Keratinocyte (primary cell): ENCODE measurements at regions not wholly inside any gene's neighbourhood (a gene's known extent, or its start where the extent isn't known, plus 50 kb on each side); places are given as distances from the start of the nearest gene placed in this dataset.

Experiments
- DNase-seq: peaks from one replicate; pipeline ENCODE4 v3.0.0-alpha.2; 2011; ENCODE audit warnings: low read depth, missing footprints, low spot score
- FAIRE-seq: peaks from 2 replicates; lab custom pipeline; 2011; peaks lifted over from hg19 to GRCh38; lab: Jason Lieb, UNC
- H2AFZ ChIP-seq: 2 replicates; pipeline ENCODE4 v1.6.0; 2012; ENCODE audit warnings: low read length, control low read depth, inconsistent platforms; ENCODE audit not compliant: control insufficient read depth
- H3K27ac ChIP-seq: 2 replicates; pipeline ENCODE4 v1.5.1; 2011; ENCODE audit warnings: low read length; ENCODE audit not compliant: control insufficient read depth, insufficient read depth
- H3K27me3 ChIP-seq: 3 replicates; pipeline ENCODE4 v1.6.0; 2011; ENCODE audit warnings: low read length; ENCODE audit not compliant: control insufficient read depth, insufficient read depth; ENCODE audit errors: extremely low read depth
- H3K36me3 ChIP-seq, 2 experiments: 2 replicates in 1 of 2; 3 replicates in 1 of 2; pipeline ENCODE4 v1.5.1; 2011; ENCODE audit warnings: low read length in 2 of 2, mild to moderate bottlenecking in 1 of 2; ENCODE audit not compliant: control insufficient read depth in 2 of 2, insufficient read depth in 2 of 2; ENCODE audit errors: extremely low read depth in 1 of 2
- H3K4me1 ChIP-seq: 3 replicates; pipeline ENCODE4 v1.5.1; 2011; ENCODE audit warnings: low read length; ENCODE audit not compliant: control insufficient read depth, insufficient read depth; ENCODE audit errors: extremely low read depth
- H3K4me2 ChIP-seq: 3 replicates; pipeline ENCODE4 v1.6.0; 2011; ENCODE audit warnings: low read depth, low read length; ENCODE audit not compliant: control insufficient read depth, insufficient read depth; ENCODE audit errors: extremely low read depth
- H3K4me3 ChIP-seq, 3 experiments: fragments of 200-600 bp in 1 of 3; sonication (generic) in 1 of 3; 2 replicates in 2 of 3; 3 replicates in 1 of 3; pipeline ENCODE4 v1.5.1; 2011 to 2016; ENCODE audit warnings: low read length in 3 of 3, mild to moderate bottlenecking in 3 of 3, control low read depth in 2 of 3, inconsistent platforms in 1 of 3, low read depth in 1 of 3, mixed read lengths in 1 of 3, mixed run types in 1 of 3, moderate library complexity in 1 of 3; ENCODE audit not compliant: control insufficient read depth in 2 of 3, insufficient read depth in 2 of 3; ENCODE audit errors: extremely low read depth in 1 of 3
- H3K79me2 ChIP-seq: 2 replicates; pipeline ENCODE4 v1.6.0; 2012; ENCODE audit warnings: low read length; ENCODE audit not compliant: control insufficient read depth, insufficient read depth
- H3K9ac ChIP-seq: 3 replicates; pipeline ENCODE4 v1.6.0; 2011; ENCODE audit warnings: low read length; ENCODE audit not compliant: control insufficient read depth, insufficient read depth; ENCODE audit errors: extremely low read depth
- H3K9me1 ChIP-seq: 3 replicates; pipeline ENCODE4 v1.6.0; 2011; ENCODE audit warnings: low read length; ENCODE audit not compliant: control insufficient read depth, insufficient read depth; ENCODE audit errors: extremely low read depth
- H3K9me3 ChIP-seq: 2 replicates; pipeline ENCODE4 v1.5.1; 2012; ENCODE audit warnings: low read depth, low read length; ENCODE audit not compliant: control insufficient read depth
- H4K20me1 ChIP-seq: 3 replicates; pipeline ENCODE4 v1.6.0; 2011; ENCODE audit warnings: low read length; ENCODE audit not compliant: control insufficient read depth, insufficient read depth; ENCODE audit errors: extremely low read depth
- EZH2 ChIP-seq: IDR thresholded peaks from one replicate; pipeline ENCODE4 v1.6.1; 2012; ENCODE audit warnings: inconsistent platforms, mild to moderate bottlenecking, low read length, moderate library complexity
- dilution Hi-C: fragments of 300-500 bp; cut with MboI; formaldehyde crosslinking; loops from one replicate; pipeline ENCODE4 v1.7.0; 2020; ENCODE audit warnings: low sequenced_read_pairs; ENCODE audit not compliant: extremely low pct_ligation_motif_present
- TF ChIP-seq, protein P1 (sequence below), 3 experiments: IDR thresholded peaks in 1 of 3; conservative IDR thresholded peaks in 1 of 3; optimal IDR thresholded peaks in 1 of 3; 2 replicates in 2 of 3; 3 replicates in 1 of 3; pipeline versions ENCODE3 to v1.5.1; 2011; ENCODE audit warnings: low read length in 3 of 3, mild to moderate bottlenecking in 3 of 3, moderate library complexity in 2 of 3, control low read depth in 1 of 3, inconsistent platforms in 1 of 3; ENCODE audit not compliant: insufficient read depth in 2 of 3; ENCODE audit errors: extremely low read depth in 1 of 3

DNA sequence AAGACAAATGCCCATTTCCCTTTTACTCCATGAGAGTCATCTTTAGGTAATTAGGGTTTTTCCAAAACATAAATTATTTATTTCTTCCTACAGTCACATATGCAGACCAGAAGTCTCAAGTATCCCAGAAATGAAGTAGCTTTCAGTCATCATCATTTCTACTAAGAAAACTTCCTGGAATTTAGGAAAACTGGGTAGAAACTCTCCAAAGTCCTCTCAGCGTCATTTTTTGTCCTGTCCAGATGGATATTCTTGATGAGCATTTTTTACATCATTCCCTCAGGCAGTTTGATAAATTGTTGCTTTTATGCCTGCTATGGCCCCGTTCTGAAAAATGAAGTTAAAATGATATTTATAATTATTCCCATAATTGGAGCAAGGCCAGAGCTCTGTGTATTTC, 93.9 kb upstream of the DCN start:
- H3K9me1 ChIP-seq, result no peaks in the 10 kb centered on the region
- H3K9me3 ChIP-seq, result no peaks in the 10 kb centered on the region
- no peaks in the 10 kb centered on the region for H3K4me1 ChIP-seq
- H3K4me2 ChIP-seq, result no peak overlapping the region
- no peak overlapping the region for H2AFZ ChIP-seq
- H4K20me1 ChIP-seq, result no peaks in the 10 kb centered on the region
- H3K79me2 ChIP-seq, result no peaks in the 10 kb centered on the region
- dilution Hi-C loops, result no loop called here
- no peaks in the 10 kb centered on the region for H3K27me3 ChIP-seq
- FAIRE-seq, result no peak
- DNase-seq, result no peak
- TF ChIP-seq, protein P1, sequence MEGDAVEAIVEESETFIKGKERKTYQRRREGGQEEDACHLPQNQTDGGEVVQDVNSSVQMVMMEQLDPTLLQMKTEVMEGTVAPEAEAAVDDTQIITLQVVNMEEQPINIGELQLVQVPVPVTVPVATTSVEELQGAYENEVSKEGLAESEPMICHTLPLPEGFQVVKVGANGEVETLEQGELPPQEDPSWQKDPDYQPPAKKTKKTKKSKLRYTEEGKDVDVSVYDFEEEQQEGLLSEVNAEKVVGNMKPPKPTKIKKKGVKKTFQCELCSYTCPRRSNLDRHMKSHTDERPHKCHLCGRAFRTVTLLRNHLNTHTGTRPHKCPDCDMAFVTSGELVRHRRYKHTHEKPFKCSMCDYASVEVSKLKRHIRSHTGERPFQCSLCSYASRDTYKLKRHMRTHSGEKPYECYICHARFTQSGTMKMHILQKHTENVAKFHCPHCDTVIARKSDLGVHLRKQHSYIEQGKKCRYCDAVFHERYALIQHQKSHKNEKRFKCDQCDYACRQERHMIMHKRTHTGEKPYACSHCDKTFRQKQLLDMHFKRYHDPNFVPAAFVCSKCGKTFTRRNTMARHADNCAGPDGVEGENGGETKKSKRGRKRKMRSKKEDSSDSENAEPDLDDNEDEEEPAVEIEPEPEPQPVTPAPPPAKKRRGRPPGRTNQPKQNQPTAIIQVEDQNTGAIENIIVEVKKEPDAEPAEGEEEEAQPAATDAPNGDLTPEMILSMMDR (optimal IDR thresholded peaks at IDR 0.05 in 1 of 3, IDR thresholded peaks at IDR 0.05 in 1 of 3, conservative IDR thresholded peaks at IDR 0.05 in 1 of 3; ENCODE audit: extremely low read depth in 1 of 3, insufficient read depth in 2 of 3, low read length in 3 of 3), result no peak
- no peak for TF ChIP-seq EZH2
- H3K9ac ChIP-seq, result no peak overlapping the region
- no peak overlapping the region for H3K27ac ChIP-seq
- no peaks in the 10 kb centered on the region for H3K36me3 ChIP-seq
- no peak overlapping the region for H3K4me3 ChIP-seq

DNA sequence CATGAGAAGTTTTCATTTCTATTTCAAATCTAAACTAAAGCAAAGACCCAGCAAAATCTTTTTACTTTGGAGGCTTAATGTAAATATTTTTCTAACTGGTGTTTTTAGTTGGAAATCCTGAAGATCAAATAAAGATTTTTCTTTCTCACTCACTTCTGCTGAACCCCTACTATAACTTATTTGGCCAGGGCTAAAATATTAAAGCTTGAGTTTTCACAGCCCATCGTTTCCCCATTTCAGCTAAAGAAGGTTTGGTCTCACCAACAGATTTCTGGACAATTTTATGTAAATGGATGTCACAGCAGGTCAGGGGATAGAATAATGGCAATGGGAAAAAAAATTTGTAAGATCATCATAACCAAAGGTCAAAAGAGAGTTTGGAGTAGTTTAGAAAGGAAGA, 92.7 kb upstream of the DCN start:
- Histone ChIP-seq H3K4me3 (no peak overlapping the region), H3K9me1 (no peaks in the 10 kb centered on the region), H3K27me3 (no peaks in the 10 kb centered on the region), H4K20me1 (no peaks in the 10 kb centered on the region), H3K36me3 (no peaks in the 10 kb centered on the region), H3K4me1 (no peaks in the 10 kb centered on the region), H3K27ac (no peak overlapping the region), H3K9ac (no peak overlapping the region), H3K4me2 (no peak overlapping the region), H3K79me2 (no peaks in the 10 kb centered on the region), H2AFZ (no peak overlapping the region), H3K9me3 (no peaks in the 10 kb centered on the region)
- DNase-seq (no peak), FAIRE-seq (no peak)
- dilution Hi-C loops, result no loop called here
- TF ChIP-seq, protein P1 (optimal IDR thresholded peaks at IDR 0.05 in 1 of 3, IDR thresholded peaks at IDR 0.05 in 1 of 3, conservative IDR thresholded peaks at IDR 0.05 in 1 of 3; ENCODE audit: extremely low read depth in 1 of 3, insufficient read depth in 2 of 3, low read length in 3 of 3), result no peak
- no peak for TF ChIP-seq EZH2
